Natural killer cell (primary cell): ENCODE measurements at regions not wholly inside any gene's neighbourhood (a gene's known extent, or its start where the extent isn't known, plus 50 kb on each side); places are given as distances from the start of the nearest gene placed in this dataset.
"Not testable (repeated sequence)": the region's sequence is repeated elsewhere in the genome, so short reads cannot be mapped to it uniquely, and the experiment has no call there.

Source experiments
- ATAC-seq, 3 donors: fragments of 150-1000 bp in 2 of 3; fragments of 200-7000 bp in 1 of 3; cut with Tn5 transposase; 1 replicate in 1 of 3; 2 replicates in 2 of 3; pipeline ENCODE4 v1.10.0; 2021; ENCODE audit warnings: mild to moderate bottlenecking in 2 of 3, moderate library complexity in 2 of 3
- DNase-seq, 2 donors: peaks; one replicate each; pipeline versions ENCODE4 v3.0.0 to v3.0.0-alpha.2; 2013 to 2021; ENCODE audit warnings: mixed read lengths in 1 of 2
- H3K27ac ChIP-seq: one replicate; pipeline ENCODE4 v1.5.1; 2013; ENCODE audit warnings: mild to moderate bottlenecking, low read length
- H3K27me3 ChIP-seq: one replicate; pipeline ENCODE4 v1.6.1; 2013; ENCODE audit warnings: low read length; ENCODE audit not compliant: control insufficient read depth, insufficient read depth
- H3K36me3 ChIP-seq: one replicate; pipeline ENCODE4 v1.6.1; 2013; ENCODE audit warnings: low read length; ENCODE audit not compliant: control insufficient read depth, insufficient read depth
- H3K4me1 ChIP-seq: one replicate; pipeline ENCODE4 v1.6.1; 2013; ENCODE audit warnings: low read length; ENCODE audit not compliant: control insufficient read depth, insufficient read depth
- H3K4me3 ChIP-seq: one replicate; pipeline ENCODE4 v1.5.1; 2013; ENCODE audit warnings: low read length
- H3K9me3 ChIP-seq: one replicate; pipeline ENCODE4 v1.6.1; 2013; ENCODE audit warnings: low read length; ENCODE audit not compliant: control insufficient read depth, insufficient read depth
- H3K27ac Mint-ChIP-seq, 2 donors: one replicate each; pipeline ENCODE4 v1.8.0; 2022; ENCODE audit warnings: mild to moderate bottlenecking in 2 of 2, mixed read lengths in 2 of 2, moderate library complexity in 1 of 2
- H3K27me3 Mint-ChIP-seq, 2 donors: one replicate each; pipeline ENCODE4 v1.8.0; 2022; ENCODE audit warnings: low read depth in 2 of 2, mixed read lengths in 2 of 2
- H3K36me3 Mint-ChIP-seq: one replicate; pipeline ENCODE4 v1.8.0; 2022; ENCODE audit warnings: mixed read lengths
- H3K4me1 Mint-ChIP-seq, 2 donors: one replicate each; pipeline ENCODE4 v1.8.0; 2022; ENCODE audit warnings: mixed read lengths in 2 of 2
- H3K4me3 Mint-ChIP-seq: one replicate; pipeline ENCODE4 v1.8.0; 2022; ENCODE audit warnings: mild to moderate bottlenecking, moderate library complexity, mixed read lengths
- H3K9me3 Mint-ChIP-seq, 2 donors: one replicate each; pipeline ENCODE4 v1.8.0; 2022; ENCODE audit warnings: mixed read lengths in 2 of 2
- WGBS: methylation state at CpG from one replicate; pipeline ENCODE4 v1.1.7; 2013; ENCODE audit warnings: missing lambda C conversion rate; ENCODE audit not compliant: insufficient coverage; 5-methylcytosine and 5-hydroxymethylcytosine counted together
- intact Hi-C: fragments of 100-400 bp; cut with micrococcal nuclease; formaldehyde crosslinking; loops from one replicate; pipeline ENCODE4 v1.14.2; 2022

DNA sequence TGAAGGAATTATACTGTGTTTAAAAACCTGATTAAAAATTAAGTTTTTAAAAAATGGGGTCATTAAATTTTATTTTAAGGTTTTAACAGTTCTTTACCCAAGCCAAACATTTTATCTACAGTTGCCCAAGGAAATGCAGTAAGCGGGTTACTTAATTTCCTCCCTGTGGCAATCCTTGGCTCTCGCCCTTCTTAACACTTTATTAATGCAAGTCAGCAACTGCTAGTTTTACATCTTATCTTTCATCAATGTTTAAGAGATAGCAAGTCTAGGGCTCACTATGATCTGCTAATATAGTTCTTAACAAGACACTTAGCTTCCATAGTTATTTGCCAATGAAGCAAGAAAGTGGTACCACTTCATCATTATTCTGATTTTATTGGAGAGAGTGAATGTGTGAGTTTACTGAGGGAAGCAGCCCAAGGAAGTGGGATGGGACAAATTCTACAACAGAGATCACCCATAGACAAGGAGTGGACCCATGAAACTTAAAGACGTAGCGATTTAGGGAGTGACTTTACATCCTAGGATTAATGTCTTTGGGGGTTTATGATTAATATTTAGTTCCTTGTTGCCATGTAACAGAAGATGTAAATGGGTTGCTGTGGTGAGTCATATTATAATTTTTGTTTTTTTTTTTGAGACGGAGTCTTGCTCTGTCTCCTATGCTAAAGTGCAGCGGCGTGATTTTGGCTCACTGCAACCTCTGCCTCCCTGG is 120.4 kb upstream of the ZNF658 start:
- H3K27me3 ChIP-seq, H3K36me3 ChIP-seq, H3K4me3 Mint-ChIP-seq, H3K27me3 Mint-ChIP-seq, H3K4me3 ChIP-seq, H3K9me3 Mint-ChIP-seq, H3K4me1 Mint-ChIP-seq, H3K36me3 Mint-ChIP-seq, H3K27ac Mint-ChIP-seq, H3K9me3 ChIP-seq, DNase-seq, intact Hi-C loops, H3K27ac ChIP-seq, H3K4me1 ChIP-seq: not testable (repeated sequence)
- peak in 1 of 3 donors; percentile 44 for ATAC-seq
- WGBS = no CpG with 5 or more reads among the region's 7 CpGs

DNA sequence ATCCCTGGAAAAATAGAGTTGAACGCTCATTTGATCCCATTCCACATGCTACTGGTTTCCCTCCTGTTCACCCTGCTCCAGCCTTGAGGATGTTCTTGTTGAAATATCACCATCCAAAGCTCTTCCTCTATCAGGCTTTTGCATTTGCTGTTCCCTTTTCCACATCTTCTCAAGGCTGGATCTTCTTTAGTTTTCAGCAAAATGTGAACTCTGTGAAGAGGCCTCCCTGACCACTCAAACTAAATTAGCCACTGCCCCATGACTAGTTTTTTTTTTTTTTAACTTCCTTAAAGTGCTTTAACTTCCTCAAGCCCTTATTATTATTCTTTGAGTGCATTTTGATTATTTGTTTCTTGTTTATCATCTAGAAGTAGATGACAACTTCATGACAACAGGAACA is 119.3 kb upstream of the ZNF658 start:
- H3K4me1 Mint-ChIP-seq, H3K27ac ChIP-seq, H3K9me3 ChIP-seq, intact Hi-C loops, H3K36me3 ChIP-seq, H3K9me3 Mint-ChIP-seq, ATAC-seq, H3K4me3 ChIP-seq, H3K36me3 Mint-ChIP-seq, DNase-seq, H3K4me1 ChIP-seq, H3K27ac Mint-ChIP-seq, H3K4me3 Mint-ChIP-seq, H3K27me3 ChIP-seq, H3K27me3 Mint-ChIP-seq: not testable (repeated sequence)
- no CpG with 5 or more reads among the region's 1 CpG for WGBS

DNA sequence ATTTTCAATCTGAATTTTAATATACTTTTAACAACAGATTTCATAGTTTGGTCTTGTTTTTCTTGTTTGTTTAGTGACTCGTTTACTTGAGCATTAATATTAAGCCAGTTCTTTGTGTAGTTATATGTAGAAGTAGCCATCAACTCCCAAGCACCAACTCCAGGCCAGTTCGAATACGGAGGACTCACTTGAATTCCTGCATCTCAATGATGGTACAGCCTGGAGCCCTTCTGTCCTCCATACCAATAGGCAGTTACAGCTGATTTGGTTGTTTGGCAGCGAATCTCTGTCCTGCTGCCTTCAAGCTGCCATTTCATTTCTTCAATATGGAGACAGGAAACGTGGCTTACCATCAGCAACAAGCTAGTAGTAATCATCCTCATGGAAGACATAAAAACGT is 118.5 kb upstream of the ZNF658 start:
- H3K36me3 Mint-ChIP-seq, ATAC-seq, H3K36me3 ChIP-seq, H3K4me1 Mint-ChIP-seq, H3K9me3 Mint-ChIP-seq, H3K27ac Mint-ChIP-seq, H3K4me1 ChIP-seq, H3K9me3 ChIP-seq, H3K4me3 ChIP-seq, H3K27me3 Mint-ChIP-seq, H3K27ac ChIP-seq, H3K4me3 Mint-ChIP-seq, intact Hi-C loops, H3K27me3 ChIP-seq, DNase-seq: not testable (repeated sequence)
- 14% methylated on average over 1 of the region's 6 CpGs for WGBS

DNA sequence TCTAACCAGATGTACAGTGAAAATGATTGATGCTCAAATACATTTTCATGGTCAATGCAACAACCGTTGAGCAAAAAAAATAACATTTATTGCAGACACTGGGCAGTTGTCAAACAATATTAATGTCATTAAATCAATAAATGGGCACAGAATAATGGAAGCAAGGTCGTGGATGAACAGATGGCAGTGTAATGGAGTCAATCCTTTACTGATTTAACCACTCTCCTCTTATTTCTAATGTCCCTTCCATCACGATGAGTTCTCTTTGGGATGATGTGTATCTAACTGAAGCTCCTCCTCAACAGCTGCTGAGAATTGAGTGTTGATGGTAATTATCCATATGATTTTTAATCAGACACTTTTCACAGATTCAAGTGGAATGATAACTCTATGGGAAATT is 114.9 kb upstream of the ZNF658 start:
- H3K27ac ChIP-seq, H3K4me1 Mint-ChIP-seq, H3K9me3 ChIP-seq, H3K4me3 Mint-ChIP-seq, DNase-seq, H3K36me3 Mint-ChIP-seq, H3K27ac Mint-ChIP-seq, intact Hi-C loops, H3K4me1 ChIP-seq, H3K4me3 ChIP-seq, H3K36me3 ChIP-seq, H3K27me3 Mint-ChIP-seq, H3K27me3 ChIP-seq, ATAC-seq, H3K9me3 Mint-ChIP-seq: not testable (repeated sequence)
- 100% methylated on average over 1 of the region's 3 CpGs for WGBS

DNA sequence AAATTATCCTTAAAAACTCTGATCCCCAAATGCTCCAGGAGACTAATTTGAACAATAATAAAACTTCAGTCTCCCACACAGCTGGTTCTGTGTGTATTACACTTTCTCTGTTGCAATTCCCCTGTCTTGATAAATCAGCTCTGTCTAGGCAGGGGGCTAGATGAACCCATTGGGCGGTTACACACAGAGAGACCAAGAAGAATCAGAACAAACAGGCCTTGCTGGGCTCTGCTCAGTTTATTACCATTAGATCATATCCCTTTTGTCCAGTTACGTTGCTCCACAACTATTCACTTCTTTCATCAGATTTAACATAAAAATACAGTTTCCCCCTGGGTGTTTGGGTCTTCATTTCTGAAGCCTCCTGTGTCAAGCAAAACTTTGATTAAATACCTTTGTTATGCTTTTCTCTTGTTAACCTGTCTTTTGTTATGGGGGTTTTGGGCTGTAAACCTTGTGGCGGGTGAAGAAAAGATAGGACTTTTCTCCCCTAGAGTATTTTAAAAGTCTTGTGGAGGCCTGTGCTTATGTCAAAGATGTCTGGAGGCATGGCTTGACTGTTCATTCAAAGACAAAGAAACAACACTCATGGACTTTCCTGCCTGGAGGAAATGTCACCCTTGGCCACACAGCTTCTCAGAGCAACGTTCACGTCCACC is 109.3 kb upstream of the ZNF658 start:
- DNase-seq, H3K27ac Mint-ChIP-seq, H3K27me3 ChIP-seq, H3K36me3 Mint-ChIP-seq, H3K36me3 ChIP-seq, H3K27ac ChIP-seq, H3K4me3 Mint-ChIP-seq, H3K4me1 ChIP-seq, H3K27me3 Mint-ChIP-seq, H3K9me3 Mint-ChIP-seq, intact Hi-C loops, H3K4me1 Mint-ChIP-seq, H3K4me3 ChIP-seq, H3K9me3 ChIP-seq, ATAC-seq: not testable (repeated sequence)
- WGBS = no CpG with 5 or more reads among the region's 5 CpGs

DNA sequence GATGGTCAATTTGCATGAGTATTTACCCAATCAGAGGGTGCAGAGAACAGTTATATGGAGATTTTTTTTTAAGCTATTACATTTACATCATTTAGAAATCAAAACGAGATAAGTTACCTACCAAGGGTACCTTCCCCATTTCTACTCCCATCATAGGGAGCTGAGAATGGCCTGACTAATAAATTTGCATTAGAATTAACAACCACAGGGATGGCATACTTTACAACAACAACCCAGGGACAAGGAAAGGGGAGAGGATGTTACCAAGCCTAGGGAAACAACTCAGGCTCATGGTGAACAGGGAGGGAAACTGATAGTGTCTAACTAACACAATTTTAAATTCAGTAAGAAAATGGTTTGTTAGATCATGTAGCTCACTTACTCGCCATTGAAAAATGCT is 105.8 kb upstream of the ZNF658 start:
- H3K36me3 ChIP-seq, H3K27me3 Mint-ChIP-seq, H3K4me1 ChIP-seq, H3K9me3 ChIP-seq, H3K27ac ChIP-seq, DNase-seq, H3K4me3 Mint-ChIP-seq, H3K4me3 ChIP-seq, H3K27me3 ChIP-seq, H3K36me3 Mint-ChIP-seq, intact Hi-C loops, H3K4me1 Mint-ChIP-seq, H3K27ac Mint-ChIP-seq, H3K9me3 Mint-ChIP-seq, ATAC-seq: not testable (repeated sequence)
- no CpG with 5 or more reads among the region's 2 CpGs for WGBS

DNA sequence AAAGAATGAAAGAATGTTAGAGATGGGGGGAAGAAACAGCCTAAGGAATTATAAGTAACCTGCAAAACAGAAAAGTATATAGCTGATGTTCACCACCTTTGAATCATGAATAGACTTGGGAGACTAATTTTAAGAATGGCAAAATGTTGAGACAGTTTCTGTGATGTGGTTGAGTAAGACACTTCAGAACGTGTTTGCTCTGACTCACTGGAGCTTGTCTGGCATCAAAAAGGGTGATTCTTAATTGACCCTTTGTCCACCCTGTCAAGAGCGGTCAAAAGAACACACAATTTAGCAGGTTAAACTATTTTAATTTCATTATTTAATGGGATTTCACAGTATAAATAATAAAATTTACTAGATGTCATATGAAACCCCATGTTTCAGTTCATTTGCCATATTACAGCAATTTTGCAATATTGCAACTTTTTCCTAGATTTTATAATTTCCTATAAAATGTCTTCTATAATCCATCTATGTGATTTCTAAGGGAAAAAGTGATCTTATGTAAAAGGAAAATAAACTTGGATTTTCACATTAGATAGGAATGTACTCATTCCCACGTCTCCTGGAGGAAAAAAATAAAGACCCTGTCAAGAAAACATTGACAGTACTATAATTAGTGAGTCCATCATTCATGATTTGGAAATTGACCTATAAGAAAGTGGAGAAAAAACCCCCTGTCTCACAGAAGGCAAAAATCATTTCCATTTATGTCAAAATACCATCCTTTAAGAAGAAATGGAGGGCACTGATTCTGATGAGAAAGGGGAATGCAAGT is 104.6 kb upstream of the ZNF658 start:
- H3K27me3 ChIP-seq, intact Hi-C loops, H3K36me3 ChIP-seq, H3K4me3 Mint-ChIP-seq, ATAC-seq, H3K4me1 Mint-ChIP-seq, DNase-seq, H3K9me3 Mint-ChIP-seq, H3K4me3 ChIP-seq, H3K27me3 Mint-ChIP-seq, H3K9me3 ChIP-seq, H3K27ac ChIP-seq, H3K36me3 Mint-ChIP-seq, H3K27ac Mint-ChIP-seq, H3K4me1 ChIP-seq: not testable (repeated sequence)
- no CpG with 5 or more reads among the region's 3 CpGs for WGBS
